NCI-H146 treated with DMSO at 0.1 percent for 48 hours (cell line): ENCODE measurements at regions not wholly inside any gene's neighbourhood (a gene's known extent, or its start where the extent isn't known, plus 50 kb on each side); places are given as distances from the start of the nearest gene placed in this dataset.

Experiments used
- DNase-seq: peaks from one replicate; lab custom pipeline; 2025; ENCODE audit not compliant: unreplicated experiment; lab: John Stamatoyannopoulos, UW

DNA sequence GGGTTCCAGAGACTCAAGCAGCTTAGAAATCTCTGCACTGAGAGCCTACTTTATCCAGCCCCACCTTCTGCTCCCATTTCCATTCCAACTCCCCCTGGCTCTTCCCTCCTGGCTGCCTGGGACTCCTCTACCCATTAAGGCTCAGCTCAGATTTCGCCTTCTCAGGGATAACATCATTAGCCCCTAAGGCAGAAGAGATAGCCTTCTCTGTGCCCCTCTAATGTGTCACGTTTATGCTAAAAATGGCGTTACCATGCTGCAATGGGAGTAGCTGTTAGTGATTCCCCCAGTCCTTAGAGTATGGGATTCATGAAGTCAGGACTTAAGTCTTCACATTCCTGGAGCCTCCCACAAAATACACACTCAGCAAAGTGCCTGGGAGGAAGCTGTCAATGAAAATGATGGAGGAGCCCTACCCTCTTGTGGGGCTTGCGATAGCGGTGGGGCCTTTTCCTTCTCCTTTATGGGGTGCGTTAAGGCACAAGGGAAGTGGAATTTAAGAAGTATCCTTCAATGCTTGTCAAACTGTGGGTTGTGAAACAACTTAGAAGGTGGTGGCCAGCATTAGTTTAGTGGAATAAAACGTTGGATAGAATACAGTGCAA lies 144.7 kb upstream of the COPS8 start:
- no peak for DNase-seq

DNA sequence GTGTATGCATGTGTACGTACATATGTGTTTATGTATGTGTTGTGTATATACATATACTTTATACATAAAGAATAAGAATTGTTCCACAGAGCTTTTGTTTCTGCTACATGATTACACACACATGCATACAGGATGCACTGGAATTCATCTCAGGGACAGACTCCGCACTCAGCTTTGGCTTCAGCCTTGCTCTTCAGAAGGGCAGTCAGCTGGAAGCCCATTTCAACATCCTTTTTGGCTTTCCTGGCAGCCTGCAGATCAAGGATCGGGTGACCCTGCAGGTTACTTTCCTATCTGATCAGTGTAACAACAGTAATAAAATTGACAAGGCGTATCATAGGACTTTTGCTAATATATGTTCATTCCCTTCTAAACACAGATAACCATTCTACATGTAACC lies 144.1 kb upstream of the COPS8 start:
- no peak for DNase-seq

DNA sequence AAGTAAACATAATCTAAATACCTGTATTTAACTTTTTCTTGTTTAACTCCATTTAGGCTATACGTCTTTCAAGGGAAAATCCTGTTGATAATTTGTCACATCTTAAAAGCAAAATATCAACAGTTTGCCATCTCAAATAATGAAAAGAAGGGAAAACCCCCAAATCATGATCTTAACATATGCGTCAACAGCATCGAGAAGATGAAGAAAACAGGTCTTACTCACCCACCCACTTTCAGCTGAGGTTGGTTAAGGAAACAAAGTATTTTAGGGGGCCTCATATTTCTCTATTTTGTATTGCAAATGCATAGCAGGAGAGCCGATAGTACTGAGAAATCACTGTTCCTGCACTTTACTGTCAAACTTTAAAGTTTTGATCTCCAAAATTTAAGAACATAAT lies 143.1 kb upstream of the COPS8 start:
- DNase-seq, result no peak

DNA sequence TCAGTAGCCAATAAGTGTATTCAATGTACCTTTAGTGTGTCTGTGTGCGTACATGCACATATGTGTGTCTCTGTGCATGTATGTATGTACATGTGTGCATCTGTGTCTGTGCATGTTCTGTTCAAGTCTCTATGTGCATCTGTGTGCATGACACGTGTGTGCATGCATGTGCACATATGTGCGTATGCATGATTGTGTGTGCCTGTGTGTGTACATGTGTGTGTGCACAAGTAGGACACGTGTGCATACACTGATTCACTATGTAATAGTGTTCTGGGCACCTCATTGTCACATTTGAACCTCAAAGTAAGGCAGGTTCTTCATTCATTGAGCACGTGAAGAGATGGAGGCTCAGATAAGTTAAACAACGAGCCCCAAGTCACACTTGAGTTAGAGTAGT lies 142.6 kb upstream of the COPS8 start:
- no peak for DNase-seq

DNA sequence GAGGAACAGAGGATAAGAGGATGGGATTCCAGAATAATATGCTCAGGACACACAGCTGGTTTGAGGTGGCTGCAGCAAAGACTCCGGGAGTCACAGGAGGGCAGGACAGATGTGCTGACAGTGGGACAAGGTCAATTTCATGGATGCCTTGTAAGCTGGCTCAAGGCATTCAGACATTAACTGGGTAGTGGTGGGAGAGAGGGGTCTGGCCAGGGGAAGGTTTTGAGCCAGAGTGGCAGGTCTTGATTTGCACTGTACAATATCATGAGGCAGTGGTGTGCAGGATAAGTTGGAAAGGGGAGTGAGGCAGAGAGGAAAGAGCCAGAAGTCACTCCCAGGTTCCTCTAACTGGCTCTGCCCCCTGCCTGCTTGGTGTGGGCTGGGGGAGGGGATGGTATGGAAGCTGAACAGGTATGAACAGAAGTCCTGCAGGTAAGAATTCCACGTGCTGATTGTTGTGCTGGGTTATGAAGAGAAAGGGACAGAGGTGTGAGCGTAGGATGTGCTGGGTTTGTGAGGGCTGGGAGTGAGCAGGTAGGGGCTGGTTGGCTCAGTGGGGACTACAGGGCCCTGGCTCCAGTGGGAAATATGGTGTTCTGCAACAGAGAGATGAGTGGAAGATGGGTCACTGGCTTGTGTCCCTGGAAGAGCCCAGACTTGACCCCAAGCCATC lies 141.7 kb upstream of the COPS8 start:
- DNase-seq, result no peak

DNA sequence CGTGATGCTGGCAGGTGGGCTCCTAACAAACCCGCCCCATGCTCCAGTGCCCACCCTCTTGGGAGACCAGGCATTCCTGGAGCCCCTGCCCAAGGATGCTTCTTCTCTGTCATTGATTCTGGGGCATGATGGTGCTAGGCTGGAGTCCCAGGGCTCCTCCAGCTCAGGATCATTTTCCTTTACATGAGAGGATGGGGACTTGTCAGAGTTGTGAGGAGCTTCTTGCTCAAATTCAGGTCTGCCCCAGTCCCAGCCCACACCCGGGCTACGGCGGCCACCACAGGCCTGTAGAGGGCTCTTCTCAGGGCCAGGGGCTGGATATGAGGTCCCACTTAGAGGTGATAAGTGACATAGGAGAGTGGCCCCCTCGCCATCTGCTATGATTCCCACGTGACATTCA lies 141.1 kb upstream of the COPS8 start:
- no peak for DNase-seq

DNA sequence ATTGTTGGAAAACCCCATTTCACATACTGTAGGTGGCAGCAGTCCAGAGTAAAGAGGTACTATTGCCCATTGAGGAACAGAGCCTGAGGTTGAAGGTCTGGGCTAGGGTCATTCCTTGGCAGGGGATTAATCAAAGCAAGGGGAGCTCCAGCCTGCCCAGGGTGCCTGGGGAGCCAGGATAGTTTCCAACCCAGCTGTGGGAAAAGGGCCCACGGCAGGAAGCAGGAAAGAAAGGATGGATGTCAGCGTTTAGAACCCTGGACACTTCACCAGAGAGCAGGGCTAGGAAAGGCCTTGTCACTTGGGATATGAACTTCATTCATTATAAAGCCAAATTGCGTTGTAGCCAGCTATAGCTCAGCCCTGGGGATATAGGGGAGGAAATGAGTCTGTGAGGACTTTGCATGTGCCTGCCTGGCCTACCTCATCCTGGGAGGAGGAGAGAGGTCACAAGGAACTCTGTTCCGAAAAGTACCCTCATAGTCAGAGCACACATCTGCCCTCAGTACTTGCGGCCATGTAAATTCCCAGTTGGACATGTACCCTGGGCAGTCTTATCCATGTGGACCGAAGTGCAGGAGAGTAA lies 140.2 kb upstream of the COPS8 start:
- no peak for DNase-seq

DNA sequence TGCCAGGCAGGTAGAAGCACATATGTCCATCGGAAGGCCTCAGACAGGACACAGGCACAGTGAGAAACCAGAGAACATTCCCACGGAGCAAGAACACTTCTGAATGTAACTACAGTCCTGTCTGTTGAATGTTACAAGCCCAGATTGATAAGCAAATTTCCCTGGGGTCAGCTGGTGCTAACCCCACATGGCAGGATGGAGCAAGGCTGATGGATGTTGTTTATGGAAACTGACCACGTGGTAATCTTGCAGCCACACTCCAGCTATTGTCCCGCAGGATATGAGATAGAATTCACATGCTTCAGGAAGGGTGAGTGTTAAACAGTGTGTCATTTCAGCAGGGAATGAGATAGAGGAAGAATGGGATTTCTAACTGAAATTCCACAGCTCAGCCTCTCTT lies 138.8 kb upstream of the COPS8 start:
- DNase-seq, result no peak

DNA sequence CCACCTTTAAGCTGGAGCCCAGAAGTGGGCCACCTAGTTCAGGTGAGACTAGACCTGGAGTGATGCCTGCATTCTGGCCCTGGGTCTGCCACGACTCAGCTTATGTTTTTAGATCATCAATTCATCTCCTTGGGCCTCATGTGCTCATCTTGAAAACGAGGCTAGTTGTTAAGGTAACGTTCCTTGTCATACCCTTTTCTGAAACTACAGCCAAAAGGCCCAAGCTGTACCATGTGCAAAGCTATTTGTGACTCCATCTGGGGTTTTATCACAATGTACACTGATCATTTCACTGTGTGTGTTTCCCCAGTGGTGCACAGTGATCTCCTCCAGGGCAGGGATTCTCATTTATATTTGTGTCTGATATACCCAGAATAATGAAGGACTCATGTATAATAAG lies 138.4 kb upstream of the COPS8 start:
- DNase-seq, result no peak

DNA sequence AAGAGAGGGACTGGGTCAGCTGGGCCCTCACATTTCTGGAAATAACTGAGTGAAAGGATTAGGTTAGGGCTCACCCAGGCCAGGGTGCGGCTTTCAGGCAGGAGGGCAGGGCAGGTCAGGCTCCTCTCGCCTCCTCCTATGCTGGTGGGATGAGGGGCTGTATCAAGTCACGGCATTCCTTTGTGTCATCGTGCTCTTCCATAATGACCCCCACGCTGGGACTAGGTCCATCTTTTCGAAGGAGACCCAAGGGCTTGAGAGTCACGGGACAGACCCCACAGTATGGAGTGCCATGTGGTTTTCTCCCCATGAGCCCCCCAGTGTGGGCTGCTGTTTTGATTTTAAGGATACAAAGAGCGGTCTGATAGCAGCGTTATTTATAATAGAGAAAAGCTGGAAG lies 137.8 kb upstream of the COPS8 start:
- no peak for DNase-seq

DNA sequence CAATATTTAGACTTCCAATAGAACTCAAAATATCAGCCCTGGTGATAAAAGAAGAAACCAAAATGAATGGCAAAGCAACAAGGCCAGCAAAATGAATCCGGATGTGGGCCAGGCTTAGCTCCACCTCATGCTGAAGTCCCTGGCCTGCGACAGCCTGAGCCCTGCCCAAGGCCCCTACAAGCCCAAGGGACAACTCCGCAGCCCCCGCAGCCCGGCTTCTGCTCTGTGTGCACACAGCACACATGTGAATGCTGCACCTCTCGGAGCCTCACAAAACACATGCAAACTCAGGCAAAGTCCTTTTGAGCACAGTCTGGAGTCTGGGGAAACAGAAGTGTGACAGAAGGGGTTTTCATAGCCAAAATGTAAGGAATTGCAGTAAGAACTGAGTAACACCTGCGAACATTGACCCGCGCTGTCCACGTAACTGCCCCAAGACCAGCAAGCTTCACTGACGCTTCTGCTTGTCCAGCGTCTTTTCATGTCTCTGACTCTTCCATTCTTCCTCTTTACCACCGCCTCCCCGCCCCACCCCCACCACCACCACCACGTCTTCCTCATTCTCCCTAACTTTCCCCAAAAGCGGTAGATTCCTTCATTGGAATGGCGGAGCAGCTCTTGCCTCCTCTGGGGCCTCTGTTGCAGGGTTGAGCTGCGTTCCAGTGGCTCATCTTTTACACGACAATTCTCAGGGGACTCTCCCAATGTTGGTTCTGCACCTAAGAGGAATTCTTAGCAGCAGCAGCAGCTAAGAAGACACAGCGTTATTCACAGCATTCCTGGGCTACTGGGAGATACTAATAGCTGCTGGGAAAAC lies 136.4 kb upstream of the COPS8 start:
- no peak for DNase-seq

DNA sequence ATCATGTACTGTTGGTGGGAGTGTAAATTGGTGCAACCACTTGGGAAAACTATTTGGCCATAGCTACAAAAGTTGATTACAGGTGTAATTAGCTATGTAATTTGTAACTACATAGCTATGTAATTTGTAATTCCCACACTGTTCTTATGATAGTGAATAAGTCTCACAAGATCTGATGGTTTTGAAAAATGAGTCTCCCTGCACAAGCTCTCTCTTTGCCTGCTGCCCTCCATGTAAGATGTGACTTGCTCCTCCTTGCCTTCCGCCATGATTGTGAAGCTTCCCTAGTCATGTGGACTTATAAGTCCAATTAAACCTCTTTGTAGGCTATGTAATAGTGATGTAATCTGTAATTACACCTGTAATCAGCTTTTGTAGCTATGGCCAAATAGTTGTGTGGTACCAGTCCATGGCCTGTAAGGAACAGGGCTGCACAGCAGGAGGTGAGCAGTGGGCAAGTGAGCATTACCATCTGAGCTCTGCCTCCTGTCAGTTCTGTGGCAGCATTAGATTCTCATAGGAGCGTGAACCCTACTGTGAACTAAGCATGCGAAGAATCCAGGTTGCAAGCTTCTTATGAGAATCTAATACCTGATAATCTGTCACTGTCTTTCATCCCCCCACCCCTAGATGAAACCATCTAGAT lies 133.7 kb upstream of the COPS8 start:
- no peak for DNase-seq

DNA sequence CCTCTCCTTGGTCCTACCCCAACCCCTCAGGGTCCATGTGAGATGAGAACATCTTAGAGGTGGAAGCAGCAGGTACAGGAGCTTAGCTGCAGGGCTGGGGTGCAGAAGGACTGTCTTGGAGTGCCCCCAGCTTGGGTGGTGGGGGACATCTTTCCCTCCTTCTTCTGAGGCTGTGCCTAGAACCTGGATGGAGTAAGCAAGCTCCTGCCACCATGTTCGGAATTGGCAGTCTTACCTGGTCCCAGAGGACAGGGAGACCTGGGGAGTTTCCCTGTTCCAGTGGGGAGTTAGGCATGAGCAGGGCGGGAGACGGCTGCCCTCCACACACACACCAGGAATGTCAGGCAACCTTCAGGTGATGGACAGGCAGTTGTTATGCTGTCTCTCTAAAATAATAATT lies 131.0 kb upstream of the COPS8 start:
- no peak for DNase-seq

DNA sequence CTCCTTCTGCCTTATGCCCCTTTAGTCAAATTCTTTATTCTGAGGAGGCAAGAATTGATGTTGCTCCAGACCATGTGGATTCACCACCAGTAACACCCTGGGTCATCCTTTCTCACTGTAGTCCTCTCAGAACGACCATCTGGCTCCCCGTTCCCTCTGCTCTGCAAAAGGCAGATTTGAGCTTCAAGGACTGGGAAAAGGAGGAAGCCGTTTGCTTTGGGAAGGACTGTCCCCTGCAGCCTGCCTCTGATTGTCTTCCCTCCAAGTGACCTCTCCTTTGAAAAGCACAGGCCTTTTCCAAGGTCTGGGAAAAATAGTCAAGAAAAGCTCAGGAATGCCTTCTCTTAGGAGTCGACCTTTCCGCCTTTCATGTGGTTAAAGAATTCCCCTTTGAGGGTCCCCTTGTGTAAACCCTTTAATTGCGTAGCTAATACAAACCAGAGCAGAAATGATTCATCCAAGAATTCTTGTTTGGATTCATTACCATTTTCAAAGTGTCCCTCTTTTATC lies 130.1 kb upstream of the COPS8 start:
- no peak for DNase-seq

DNA sequence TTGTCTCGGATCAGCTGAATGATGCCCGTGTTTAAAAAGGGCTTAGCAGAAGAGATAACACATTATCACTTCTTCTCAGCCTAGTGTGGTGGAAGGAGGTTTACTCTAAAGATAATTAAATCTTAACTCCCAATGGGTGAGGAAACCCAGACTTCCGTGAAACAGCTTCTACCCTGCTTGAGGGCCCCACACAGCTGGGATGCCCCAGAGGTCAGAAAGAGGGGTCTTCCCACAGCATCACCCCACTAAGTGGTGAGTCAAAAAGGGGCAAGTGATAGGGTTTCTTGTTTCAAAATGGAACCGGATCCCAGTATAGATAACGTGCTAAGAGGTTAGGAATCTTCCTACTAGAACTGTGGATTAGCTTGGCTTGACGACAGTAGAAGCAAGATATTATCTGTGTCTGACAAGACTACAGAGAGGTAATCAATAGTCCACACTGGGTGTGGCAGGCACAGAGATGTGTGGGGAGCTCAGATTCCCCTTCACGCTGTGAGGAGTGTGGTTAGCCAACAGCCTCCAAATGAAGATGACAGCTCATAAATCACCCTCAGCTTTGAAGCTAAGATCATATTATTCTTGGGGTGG lies 129.6 kb upstream of the COPS8 start:
- DNase-seq, result no peak

DNA sequence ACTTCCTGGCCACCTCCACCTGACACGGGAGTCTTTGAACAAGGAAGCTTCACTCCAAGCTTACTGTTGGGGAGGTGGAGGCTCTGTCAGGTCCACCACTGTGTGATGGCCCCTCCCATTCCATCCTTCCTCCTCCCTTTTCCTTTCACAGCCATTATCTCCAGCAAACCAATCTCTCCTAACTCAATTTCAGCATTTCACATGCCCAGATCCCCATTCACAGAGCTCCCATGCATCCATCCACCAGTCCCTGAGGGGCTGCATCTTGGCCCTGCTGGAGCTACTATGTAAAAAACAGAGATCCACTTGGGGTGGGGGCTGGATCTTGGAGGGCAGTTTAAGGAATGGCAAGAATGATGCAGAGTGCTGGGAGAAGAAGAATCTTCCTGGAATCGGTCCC lies 129.0 kb upstream of the COPS8 start:
- no peak for DNase-seq

DNA sequence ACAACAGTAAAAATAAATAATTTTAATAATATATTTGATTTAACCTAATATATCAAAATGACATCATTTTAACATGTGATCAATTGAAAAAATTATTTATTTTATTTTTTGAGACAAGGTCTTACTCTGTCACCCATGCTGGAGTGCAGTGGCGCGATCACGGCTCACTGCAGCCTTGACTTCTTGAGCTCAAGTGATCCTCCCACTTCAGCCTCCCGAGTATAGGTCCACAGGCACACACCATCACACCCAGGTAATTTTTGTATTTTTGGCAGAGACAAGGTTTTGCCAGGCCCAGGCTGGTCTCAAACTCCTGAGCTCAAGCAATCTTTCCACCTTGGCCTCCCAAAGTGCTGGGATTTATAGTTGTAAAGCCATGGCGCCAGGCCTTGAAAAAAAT lies 126.7 kb upstream of the COPS8 start:
- no peak for DNase-seq

DNA sequence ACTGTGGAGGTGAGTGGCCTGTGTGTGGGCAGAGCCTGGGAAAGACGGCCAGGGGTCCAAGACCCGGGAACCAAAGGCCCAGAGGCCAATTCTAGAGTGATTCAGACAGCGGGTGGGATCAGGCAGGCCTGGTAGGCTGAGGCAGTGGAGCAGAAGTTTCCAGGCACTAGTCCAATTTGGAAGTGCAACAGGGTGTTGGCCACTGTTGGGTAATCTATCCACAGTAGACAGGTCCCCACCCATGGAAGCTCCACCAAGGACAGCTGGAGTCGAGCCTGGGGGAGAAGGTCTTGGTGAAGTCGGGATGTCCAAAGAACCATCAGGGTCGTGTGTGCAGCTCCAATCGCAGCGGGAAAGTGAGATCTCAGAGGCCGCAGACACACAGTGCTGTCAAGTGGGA lies 125.8 kb upstream of the COPS8 start:
- no peak for DNase-seq

DNA sequence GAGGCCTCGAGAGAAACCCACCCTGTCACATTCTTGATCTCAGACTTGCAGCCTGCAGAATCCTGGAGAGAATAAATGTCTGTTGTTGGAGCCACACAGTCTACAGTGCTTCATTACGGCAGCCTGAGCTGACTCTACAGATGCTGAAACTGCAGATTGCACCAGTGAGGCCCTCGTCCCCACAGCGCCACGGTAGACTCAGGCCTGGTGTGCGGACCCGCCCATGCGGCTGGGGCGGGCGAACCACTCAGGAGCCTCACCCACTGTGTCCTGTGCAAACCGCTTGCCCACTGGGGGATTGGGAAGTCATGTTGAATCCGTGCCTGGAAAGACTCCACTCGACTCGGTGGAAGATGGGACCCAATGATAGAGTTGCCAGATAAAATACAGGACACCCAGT lies 125.2 kb upstream of the COPS8 start:
- no peak for DNase-seq

DNA sequence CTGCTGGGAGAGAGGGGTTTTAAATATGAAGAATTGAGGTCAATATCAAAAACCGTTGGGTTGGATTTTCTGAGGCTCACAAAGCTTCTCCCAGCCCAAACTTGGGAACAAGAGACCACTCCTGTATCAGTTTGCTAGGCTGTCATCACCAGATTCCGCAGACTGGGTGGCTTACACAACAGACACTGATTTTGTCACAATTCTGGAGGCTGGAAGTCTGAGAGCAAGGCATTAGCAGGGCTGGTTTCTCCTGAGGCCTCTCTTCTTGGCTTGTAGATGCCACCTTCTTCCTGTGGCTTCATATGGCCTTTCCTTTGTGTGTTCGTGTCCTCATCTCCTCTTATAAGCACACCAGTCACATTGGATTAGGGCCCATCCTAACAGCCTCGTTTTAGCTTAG lies 122.9 kb upstream of the COPS8 start:
- DNase-seq, result no peak

DNA sequence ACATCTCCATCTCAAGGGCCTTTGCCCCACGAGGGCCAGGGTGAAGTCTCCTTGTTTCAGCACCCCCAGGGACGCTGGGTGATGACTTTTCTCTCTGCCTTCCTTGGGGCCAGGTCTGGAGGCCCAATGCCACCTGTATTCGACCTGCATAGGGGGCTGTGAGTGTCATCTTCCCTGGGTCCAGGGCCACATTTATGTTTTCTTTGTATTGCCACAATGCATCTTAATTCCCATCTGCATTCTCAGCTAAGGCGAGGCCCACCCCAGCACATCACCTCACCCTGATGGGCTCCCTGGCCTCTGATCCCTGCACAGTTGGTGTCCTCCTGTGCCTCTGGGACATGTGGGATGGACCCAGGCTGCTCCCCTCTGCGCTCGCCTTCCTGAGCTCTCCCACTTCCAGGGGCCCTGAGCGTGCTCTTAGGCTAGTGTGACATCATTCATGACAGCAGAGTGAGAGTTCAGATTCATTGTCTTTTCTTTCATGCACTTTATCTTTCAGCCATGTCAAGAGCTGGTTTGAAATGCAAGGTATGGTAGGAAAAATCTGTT lies 122.0 kb upstream of the COPS8 start:
- DNase-seq, result no peak
